Endodermal cell (in vitro differentiated cells): ENCODE measurements at regions not wholly inside any gene's neighbourhood (a gene's known extent, or its start where the extent isn't known, plus 50 kb on each side); places are given as distances from the start of the nearest gene placed in this dataset.

Source experiments
- DNase-seq: peaks from one replicate; pipeline ENCODE4 v3.0.0-alpha.2; 2017
- H3K27ac ChIP-seq: 2 replicates; pipeline ENCODE4 v1.5.1; 2013; ENCODE audit warnings: mild to moderate bottlenecking, low read depth, low read length, moderate library complexity
- H3K27me3 ChIP-seq: 2 replicates; pipeline ENCODE4 v1.6.1; 2013; ENCODE audit warnings: mild to moderate bottlenecking, low read length, moderate library complexity; ENCODE audit not compliant: insufficient read depth, control insufficient read depth, poor library complexity, severe bottlenecking
- H3K36me3 ChIP-seq: 2 replicates; pipeline ENCODE4 v1.7.0; 2013; ENCODE audit warnings: mild to moderate bottlenecking, low read length, moderate library complexity; ENCODE audit not compliant: control insufficient read depth, insufficient read depth
- H3K4me1 ChIP-seq: one replicate; pipeline ENCODE4 v1.7.0; 2013; ENCODE audit warnings: low read length; ENCODE audit not compliant: control insufficient read depth, insufficient read depth
- H3K4me3 ChIP-seq: 2 replicates; pipeline ENCODE4 v1.5.1; 2013; ENCODE audit warnings: mild to moderate bottlenecking, low read length, moderate library complexity
- H3K9ac ChIP-seq: 2 replicates; pipeline ENCODE4 v1.6.1; 2013; ENCODE audit warnings: mild to moderate bottlenecking, low read length, moderate library complexity; ENCODE audit not compliant: poor library complexity, severe bottlenecking; ENCODE audit errors: extremely low read depth
- H3K9me3 ChIP-seq: 2 replicates; pipeline ENCODE4 v1.6.1; 2013; ENCODE audit warnings: mild to moderate bottlenecking, low read length, moderate library complexity; ENCODE audit not compliant: control insufficient read depth
- H3K27ac Mint-ChIP-seq: 2 replicates; pipeline ENCODE4 v1.8.0; 2020; ENCODE audit warnings: mixed read lengths
- H3K27me3 Mint-ChIP-seq: 2 replicates; pipeline ENCODE4 v1.8.0; 2021; ENCODE audit warnings: mild to moderate bottlenecking, mixed read lengths; ENCODE audit not compliant: insufficient read depth
- H3K36me3 Mint-ChIP-seq: 2 replicates; pipeline ENCODE4 v1.8.0; 2020; ENCODE audit warnings: low read depth, mixed read lengths
- H3K4me1 Mint-ChIP-seq: 2 replicates; pipeline ENCODE4 v1.8.0; 2020; ENCODE audit warnings: mixed read lengths
- H3K4me3 Mint-ChIP-seq: 2 replicates; pipeline ENCODE4 v1.8.0; 2020; ENCODE audit warnings: mild to moderate bottlenecking, moderate library complexity, mixed read lengths
- H3K9me3 Mint-ChIP-seq: 2 replicates; pipeline ENCODE4 v1.8.0; 2020; ENCODE audit warnings: mild to moderate bottlenecking, mixed read lengths
- CTCF ChIP-seq: fragments of 200-600 bp; sonication (generic); conservative IDR thresholded peaks from 2 replicates; pipeline ENCODE4 v1.5.0; 2021; ENCODE audit warnings: antibody characterized with exemption, mild to moderate bottlenecking
- WGBS, 2 experiments: methylation state at CpG; one replicate each; pipeline versions ENCODE4 v1.1.5 to v1.1.7; 2013; ENCODE audit warnings: missing lambda C conversion rate in 2 of 2, mixed read lengths in 1 of 2; ENCODE audit not compliant: insufficient coverage in 1 of 2, insufficient read length in 1 of 2; 5-methylcytosine and 5-hydroxymethylcytosine counted together

GRCh38 chr18:49648811-49649210, 87.0 kb downstream of the LIPG start:
- 100% methylated on average over 2 to 3 of the region's 3 CpGs for WGBS, 2 experiments
- Histone ChIP-seq H3K27ac (no peak overlapping the region), H3K27me3 (no peaks in the 10 kb centered on the region), H3K36me3 (no peaks in the 10 kb centered on the region), H3K4me3 (no peak overlapping the region), H3K4me1 (no peaks in the 10 kb centered on the region), H3K9me3 (no peaks in the 10 kb centered on the region), H3K9ac (no peak overlapping the region)
- Mint-ChIP-seq H3K4me3 (no peak overlapping the region), H3K27me3 (no peaks in the 10 kb centered on the region), H3K4me1 (peaks cover 12% of the 10 kb centered on the region), H3K9me3 (no peaks in the 10 kb centered on the region), H3K36me3 (no peaks in the 10 kb centered on the region), H3K27ac (no peak overlapping the region)
- DNase-seq: peak; percentile 39
- peak; percentile 66 for TF ChIP-seq CTCF
